ENCODE measurements at regions not wholly inside any gene's neighbourhood (a gene's known extent, or its start where the extent isn't known, plus 50 kb on each side); places are given as distances from the start of the nearest gene placed in this dataset.
"Not testable (repeated sequence)": the region's sequence is repeated elsewhere in the genome, so short reads cannot be mapped to it uniquely, and the experiment has no call there.

DNA sequence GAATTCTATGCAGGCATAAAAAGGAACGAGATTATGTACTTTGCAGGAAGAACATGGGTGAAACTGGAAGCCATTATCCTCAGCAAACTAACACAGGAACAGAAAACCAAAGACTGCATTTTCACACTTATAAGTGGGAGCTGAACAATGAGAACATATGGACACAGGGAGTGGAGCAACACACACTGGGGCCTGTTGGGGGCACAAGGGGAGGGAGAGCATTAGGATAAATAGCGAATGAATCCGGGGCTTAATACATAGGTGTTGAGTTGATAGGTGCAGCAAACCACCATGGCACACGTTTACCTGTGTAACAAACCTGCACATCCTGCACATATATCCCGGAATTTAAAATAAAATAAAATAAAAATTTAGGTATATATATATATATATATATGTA lies 80.2 kb upstream of the ZFP42 start:
- H2BK15ac ChIP-seq (ENCODE audit: low read depth, low read length); dilution Hi-C loops (cut with HindIII; ENCODE audit: low sequenced_read_pairs, unreplicated experiment); H3K9ac ChIP-seq (ENCODE audit: low read depth, low read length); DNase-seq; H4K20me1 ChIP-seq (ENCODE audit: insufficient read depth, low read length); intact Hi-C loops (cut with micrococcal nuclease); H3K9me3 ChIP-seq (ENCODE audit: control insufficient read depth, insufficient read depth, low read length); ATAC-seq (ENCODE audit: low read depth); H3K23ac ChIP-seq (ENCODE audit: low read depth, low read length); H3K27me3 ChIP-seq (ENCODE audit: control insufficient read depth, insufficient read depth, low read length); H4K91ac ChIP-seq (ENCODE audit: insufficient read depth, low read depth, low read length); H4K8ac ChIP-seq (ENCODE audit: low read depth in 2 of 2, low read length in 2 of 2); H3K9me1 ChIP-seq (ENCODE audit: insufficient read depth, low read length); H2BK5ac ChIP-seq (ENCODE audit: low read depth, low read length, poor library complexity, severe bottlenecking); CTCF ChIA-PET; H3K14ac ChIP-seq (replicated peaks; ENCODE audit: low read depth, low read length); H2AK9ac ChIP-seq (replicated peaks; ENCODE audit: low read depth, low read length, poor library complexity); H2AFZ ChIP-seq (replicated peaks; ENCODE audit: low read length, poor library complexity); H3K27ac ChIP-seq (ENCODE audit: insufficient read depth, low read length); H3K18ac ChIP-seq (ENCODE audit: low read depth, low read length); H3K36me3 ChIP-seq (ENCODE audit: control insufficient read depth, insufficient read depth, low read length); POLR2A ChIA-PET (ENCODE audit: unreplicated experiment); H3K4me2 ChIP-seq (ENCODE audit: low read depth, low read length); H3K4me1 ChIP-seq (ENCODE audit: control insufficient read depth, insufficient read depth, low read length); BruUV-seq (replicated peaks); H2AK5ac ChIP-seq (ENCODE audit: low read depth, low read length); H3K4me3 ChIP-seq (ENCODE audit: insufficient read depth, low read depth, low read length); H2BK20ac ChIP-seq (ENCODE audit: low read depth, low read length); H4K5ac ChIP-seq (ENCODE audit: low read depth, low read length); H3K56ac ChIP-seq (ENCODE audit: extremely low read depth, insufficient read depth, low read length); H3K4ac ChIP-seq (ENCODE audit: low read depth, low read length); H2BK120ac ChIP-seq (ENCODE audit: low read depth, low read length); in situ Hi-C loops (cut with MboI; ENCODE audit: low sequenced_read_pairs); H3K79me1 ChIP-seq (ENCODE audit: low read depth in 1 of 2, low read length in 2 of 2): not testable (repeated sequence)
- no CpG with 5 or more reads among the region's 5 CpGs for WGBS, 2 experiments (ENCODE audit: extremely low coverage in 2 of 2, insufficient read length in 1 of 2)
